ENCODE measurements at regions not wholly inside any gene's neighbourhood (a gene's known extent, or its start where the extent isn't known, plus 50 kb on each side); places are given as distances from the start of the nearest gene placed in this dataset.
"Not testable (repeated sequence)": the region's sequence is repeated elsewhere in the genome, so short reads cannot be mapped to it uniquely, and the experiment has no call there.

DNA sequence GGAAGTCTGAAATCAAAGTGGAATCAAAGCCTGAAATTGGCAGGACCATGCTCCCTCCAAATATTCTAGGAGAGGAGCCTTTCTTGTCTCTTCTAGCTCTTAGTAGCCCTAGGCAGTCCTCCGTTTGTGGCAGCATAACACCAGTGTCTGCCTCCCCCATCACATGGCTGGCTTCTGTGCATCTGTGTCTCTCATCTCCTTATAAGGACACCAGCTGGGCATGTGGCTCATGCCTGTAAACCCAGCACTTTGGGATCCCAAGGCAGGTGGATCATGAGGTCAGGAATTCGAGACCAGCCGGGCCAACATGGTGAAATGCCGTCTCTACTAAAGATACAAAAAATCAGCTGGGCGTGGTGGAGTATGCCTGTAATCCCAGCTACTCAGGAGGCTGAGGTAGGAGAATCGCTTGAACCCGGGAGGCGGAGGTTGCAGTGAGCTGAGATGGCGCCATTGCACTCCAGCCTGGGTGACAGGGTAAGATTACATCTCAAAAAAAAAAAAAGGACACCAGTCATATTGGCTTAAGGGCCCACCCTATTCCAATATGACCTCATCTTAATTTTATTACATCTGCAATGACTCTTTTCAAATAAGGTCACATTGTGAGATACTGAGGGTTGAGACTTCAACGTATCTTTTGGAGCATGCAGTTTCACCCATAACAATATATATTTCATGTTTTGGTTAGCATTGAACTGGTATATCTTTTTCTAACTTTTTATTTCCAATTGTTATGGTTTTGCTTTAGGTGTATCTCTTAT, 148.0 kb upstream of the TPM1 start:
- DNase-seq (ENCODE audit: low read depth), result no peak

DNA sequence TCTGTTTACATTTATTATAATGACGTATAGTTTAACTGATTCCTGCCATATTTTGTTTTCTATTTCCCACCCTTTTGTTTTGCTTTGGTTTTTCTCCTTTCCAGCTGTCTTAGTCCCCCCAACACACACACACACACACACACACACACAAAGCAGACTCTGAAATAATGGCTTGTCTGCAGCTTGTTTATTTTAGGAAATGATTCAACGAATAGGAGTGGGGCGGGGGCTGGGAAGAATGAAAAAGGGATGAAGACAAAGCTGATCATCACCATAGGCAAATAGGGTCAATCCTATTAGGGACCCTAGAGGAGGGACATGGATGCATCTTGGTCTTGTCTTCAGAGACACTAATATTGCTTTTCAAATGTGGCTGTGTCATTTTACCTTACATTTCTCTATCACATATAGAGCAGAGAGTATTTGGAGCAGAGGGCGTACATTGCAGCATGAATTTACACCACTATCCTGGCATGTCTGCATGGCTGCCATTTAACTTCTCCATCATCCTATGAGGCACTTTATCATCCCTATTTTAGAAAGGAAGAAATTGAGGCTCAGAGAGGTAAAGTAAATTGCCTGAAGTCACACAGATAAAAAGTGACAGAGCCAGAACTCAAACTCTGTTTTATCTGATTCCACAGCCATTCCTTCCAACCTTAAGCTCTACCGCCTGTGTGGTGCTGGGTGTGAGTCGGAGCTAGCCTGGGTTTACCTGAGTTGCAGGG, 147.2 kb upstream of the TPM1 start:
- no peak for DNase-seq (ENCODE audit: low read depth)

DNA sequence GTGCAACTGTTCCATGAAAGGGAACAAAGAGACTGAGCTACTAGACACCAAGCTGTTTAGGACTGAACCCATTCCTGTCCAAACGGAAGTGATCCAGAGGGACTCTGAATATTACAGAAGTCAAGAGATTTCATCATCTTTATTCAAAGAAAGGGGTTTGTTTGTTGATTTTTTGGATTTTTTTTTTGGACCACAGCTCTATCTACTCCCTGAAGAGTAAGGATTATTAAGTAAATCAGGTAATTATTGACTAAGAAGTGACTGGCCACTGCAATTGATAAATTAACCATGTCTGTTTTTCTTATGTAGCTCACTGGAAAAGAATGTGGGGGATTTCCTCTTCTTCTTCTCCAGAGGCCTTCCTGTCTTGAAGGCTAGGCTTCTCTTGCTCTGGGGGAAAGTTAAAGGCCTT, 146.6 kb upstream of the TPM1 start:
- DNase-seq (ENCODE audit: low read depth), result no peak

DNA sequence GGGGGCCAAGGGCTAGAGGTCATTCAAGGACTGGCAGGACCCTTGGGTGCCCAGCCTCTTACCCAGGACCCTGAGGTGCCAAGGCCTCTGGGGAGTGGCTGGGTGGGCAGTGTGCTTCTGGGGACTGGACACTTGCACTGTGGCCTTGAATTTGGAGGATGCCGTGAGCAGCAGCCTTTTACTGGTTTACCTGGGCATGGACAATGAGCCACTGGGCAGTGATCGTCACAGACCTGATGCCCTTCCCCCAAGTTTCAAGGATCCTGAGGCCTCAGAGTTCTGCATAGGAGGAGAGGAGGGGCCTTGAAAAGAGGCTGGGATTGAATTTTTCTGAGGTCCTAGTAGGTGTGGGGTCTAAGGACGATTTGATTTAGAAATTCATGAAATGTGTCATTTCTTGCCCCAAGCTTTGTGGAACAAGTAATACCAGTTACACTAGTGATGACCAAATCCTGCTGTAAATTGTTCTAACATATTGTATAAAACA, 146.1 kb upstream of the TPM1 start:
- DNase-seq (ENCODE audit: low read depth), result no peak

DNA sequence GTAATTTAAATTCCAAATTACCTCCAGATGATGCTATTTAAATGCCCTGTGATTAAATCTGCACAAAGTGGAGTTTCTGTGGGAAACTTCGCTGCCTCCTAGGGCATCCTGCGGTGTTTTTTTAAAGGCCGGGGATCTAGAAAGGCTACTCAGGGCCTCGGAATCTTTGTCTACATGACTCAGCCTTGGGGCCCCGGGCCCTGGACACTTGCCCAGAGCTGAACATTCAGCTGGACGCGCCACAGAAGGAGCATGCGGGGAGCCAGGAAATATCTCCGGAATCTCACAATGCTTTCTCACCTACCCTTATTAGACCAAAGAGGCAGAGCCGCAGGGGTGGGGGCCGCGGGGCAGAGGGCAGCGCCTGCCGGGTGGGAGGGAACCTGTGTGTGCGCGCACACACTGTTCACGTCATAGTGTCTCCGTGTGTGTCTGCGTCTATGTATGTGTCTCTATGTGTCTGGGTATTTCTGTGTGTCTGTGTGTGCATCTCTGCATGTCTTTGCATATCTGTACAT, 145.5 kb upstream of the TPM1 start:
- DNase-seq (ENCODE audit: low read depth), result no peak

DNA sequence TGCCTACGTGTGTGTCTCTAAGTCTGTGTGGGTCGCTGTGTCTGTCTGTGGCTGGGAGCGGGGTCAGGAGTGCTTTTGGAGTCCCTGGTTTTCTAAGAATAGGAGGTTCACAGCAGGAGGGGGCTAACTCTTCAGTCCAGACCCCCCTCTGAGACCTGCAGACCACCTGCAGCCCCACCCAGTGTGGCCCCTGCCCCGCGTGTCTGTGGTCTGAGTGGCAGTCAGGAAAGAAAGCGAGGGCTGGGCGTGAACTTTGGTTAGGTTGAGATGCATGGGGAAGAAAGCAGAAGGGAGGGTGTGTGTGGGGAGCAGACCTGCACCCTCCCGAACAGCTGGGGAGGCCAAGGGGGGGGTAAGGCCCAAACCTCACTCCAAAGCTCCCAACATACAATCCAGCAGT, 144.9 kb upstream of the TPM1 start:
- DNase-seq (ENCODE audit: low read depth), result no peak

DNA sequence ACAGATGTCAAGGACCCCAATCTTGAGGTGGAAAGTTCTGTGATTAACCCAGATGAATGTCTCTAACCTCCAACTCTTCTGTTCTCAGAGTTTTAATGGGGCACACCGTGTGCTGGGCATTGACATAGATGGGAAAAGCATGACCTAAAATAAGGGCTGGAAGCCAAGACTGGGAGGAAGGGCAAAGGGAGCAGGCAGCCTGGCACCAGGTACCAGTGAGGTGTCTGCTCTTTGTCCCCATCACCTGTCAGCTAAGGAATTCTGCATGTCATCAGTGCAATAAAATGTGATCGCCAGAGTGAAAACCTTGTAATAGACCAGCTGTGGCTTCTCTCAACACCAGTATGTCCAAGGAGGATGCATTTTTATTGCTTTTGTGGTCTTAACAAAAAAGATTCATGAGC, 143.5 kb upstream of the TPM1 start:
- DNase-seq (ENCODE audit: low read depth), result no peak

DNA sequence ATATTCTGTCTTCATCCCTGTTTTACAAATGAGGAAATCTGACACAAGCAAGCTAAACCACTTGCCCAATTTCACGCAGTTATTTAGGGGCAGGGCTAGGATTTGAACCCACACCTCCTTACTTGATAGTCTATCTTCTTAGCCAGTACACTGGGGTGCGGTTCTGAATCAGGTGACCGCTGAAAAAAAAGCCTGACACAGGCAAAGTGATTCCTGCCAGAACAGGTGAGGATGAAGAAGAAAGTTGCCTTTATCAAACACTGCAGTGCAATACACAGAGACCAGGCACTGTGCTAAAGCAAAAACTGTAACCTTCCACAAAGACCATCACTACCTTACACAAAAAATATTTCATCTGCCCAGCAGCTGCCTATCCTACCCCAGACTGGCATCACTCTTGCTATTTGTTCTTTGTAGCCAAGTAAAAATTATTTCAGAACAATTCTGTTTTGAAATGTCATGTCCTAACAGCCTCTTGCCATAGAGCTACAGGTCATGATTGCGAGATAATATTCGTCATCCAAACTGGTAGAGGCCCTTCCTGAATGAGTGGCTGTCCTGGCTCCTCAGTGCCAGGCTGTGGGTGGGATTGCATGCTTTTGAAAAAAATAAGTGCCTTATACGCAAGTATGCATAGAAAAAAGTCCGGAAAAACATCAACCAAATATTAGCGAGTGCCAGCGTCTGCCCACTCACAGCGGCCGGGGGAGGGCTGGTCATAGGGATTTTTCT, 142.3 kb upstream of the TPM1 start:
- DNase-seq (ENCODE audit: low read depth), result no peak

DNA sequence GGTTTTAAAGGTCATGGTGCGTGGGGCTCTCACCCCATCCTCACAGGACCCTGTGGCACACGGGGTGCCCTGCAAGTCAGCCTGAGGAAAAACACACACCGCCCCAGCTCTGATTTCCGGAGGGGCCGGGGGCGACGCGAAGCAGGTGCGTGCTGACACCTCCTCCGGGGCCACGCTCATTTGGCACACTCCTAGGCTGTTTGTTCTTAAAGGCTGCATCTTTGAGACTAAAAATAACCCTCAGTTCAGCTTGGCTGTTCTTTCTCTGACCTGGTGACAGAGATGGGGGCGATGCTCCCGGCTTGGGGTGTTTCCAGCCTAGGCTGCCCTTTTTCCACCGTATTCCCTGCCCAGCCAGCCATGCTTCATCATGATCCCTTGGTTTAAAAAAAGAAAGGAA, 141.5 kb upstream of the TPM1 start:
- no peak for DNase-seq (ENCODE audit: low read depth)

DNA sequence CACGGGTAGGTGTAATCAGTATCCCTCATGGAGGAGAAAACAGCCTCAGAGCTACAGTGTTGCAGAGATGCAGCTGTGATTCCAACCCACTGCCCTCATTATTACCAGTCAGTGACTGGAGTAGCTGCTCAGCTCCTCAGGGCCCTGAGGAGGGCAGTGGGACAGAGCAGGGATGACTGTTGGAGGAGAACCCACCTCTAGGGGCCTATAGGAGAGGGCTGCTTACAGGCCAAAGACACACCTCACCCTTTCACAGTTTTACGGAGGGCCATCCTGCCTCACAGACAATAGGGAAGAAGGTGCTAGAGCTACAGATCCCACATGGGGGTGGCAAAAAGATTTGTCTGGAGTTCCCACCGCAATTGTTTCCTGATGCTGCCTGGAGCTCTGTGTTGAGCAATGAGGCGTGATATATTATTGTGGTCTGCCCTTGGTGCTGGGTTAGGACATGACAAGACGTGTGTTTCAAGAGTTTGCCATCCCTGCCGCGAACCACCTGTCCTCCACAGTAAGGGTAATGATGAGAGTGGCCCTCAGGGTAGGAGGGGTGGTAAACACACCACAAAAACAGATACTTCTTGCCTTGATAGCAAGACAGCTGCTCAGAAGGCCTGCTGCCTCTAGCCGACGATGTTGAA, 140.5 kb upstream of the TPM1 start:
- DNase-seq (ENCODE audit: low read depth), result no peak

DNA sequence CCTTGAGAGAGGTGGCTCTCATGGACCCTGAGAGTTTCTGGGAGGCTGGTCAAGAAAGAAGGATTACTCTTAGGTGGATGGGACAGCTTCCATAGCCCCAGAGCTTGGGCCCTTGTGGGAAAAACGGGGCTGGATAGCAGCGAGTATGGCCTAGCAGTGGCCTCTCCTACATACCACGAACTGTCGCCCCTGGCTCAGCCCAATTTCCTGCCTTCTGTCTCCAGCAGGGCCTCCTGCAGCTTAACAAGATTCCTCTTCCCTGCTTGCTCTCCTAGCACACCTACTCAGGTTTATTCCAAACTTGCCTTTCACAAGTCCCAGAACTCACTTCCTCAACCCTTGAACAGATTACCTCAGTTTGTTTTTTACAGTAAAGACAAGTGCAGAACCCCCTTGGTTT, 139.7 kb upstream of the TPM1 start:
- no peak for DNase-seq (ENCODE audit: low read depth)

DNA sequence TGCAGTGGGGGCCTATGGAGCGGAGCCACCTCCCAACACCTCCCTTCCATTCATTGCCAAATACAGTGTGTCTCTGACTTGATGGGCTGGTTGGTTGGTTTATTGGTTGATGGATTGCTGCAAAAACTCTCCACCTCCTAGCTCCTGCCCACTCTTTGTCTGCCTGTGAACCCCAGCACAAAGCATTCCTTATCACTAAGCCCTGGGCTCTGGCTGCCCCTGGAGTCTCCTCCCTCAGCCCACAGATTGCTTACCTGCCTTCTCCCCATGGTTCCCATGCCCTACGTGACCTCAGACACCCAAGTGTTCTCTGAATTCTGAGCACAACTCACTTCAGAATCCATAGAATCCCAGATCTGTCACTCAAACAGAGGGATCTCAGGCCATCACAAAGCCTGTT, 139.1 kb upstream of the TPM1 start:
- DNase-seq (ENCODE audit: low read depth), result no peak

DNA sequence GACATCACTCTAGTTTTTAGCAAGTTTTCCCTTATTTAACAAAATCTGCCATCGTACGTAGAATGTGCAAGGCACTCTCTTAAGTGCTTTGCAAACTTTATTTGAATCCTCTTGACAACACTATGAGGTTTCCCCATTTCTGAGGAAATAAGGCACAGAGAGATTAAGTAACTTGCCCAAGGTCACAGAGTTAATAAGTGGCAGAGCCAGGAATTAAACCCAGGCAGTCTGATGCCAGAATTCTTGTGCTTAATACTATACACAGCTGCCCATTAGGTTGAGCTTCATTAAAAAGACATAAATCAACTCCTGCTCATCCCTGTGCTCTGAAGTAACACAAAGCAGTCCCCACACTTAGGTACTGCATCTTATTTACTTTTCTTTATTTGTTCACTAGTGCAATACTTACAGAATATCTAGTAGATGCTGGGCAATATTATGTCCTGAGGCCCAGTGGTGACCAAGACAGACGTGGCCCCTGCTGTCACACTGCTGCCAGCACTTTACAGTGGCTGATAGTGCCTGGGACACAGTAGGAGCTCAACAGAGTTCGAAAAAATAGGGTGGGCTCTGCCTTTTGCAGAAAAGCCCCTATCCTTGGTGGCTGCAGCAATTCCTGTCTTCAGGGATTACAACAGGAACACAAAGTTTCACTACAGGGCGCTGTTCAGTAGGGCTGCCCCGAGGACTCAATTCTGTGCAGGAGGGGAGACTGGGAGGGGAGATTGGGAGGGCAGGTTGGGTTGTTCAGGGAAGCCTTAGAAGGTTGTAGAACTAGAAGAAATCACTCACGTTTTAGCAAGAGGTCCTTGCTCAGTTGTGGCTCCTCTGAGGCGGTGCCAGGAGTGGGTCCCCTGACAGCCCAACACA, 138.3 kb upstream of the TPM1 start:
- no peak for DNase-seq (ENCODE audit: low read depth)

DNA sequence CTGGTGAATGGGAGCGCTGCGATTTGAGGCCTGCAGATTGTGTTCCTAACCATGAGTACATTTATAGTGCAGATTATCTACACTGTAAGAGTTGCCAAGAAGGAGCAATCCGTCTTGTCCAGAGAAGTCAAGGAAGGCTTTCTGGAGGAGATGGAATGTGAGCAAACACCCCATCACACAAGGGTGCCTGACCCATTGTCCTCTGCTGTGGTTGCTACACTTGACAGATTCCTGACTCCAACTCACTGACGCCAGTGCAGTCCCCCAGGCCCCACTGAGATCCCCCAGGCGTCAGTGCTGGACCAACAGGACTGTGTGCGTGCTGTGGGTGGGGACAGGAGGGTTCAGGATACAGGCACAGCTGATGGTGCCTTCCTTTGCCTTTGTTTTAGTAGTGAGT, 135.9 kb upstream of the TPM1 start:
- DNase-seq (ENCODE audit: low read depth), result no peak

DNA sequence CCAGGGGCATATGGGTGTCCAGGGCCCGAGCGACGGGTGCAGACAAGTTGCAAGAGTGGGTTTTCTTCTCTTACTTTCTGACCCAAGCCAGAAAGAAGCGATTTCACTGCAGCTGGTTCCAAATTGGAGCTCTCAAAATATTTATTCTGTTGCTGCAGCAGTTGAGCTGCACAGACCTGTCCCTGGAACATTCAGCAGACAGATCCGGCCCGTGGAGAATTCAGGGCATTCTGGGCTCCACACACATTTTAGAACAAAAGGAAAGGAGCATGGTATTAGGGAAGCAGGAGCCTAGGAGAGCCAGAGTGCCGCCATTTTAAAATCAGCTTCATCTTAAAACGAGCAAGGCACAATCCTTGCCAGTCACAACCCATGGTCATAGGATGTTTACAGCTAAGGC, 135.3 kb upstream of the TPM1 start:
- no peak for DNase-seq (ENCODE audit: low read depth)

DNA sequence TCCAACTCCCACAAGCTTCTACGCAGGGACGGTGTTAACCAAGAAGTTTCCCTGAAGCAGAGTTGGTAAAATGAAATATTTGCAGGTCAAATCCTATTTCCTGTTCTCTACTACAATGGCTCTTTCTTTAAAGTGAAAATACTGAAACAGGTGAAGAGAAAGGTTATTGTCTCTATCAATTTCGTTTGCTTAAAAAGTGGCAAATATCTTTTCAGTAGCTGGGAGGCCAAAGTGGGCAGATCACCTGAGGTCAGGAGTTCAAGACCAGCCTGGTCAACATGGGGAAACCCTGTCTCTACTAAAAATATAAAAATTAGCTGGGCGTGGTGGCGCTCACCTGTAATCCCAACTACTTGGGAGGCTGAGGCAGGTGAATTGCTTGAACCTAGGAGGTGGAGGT, 134.2 kb upstream of the TPM1 start:
- not testable (repeated sequence) for DNase-seq (ENCODE audit: low read depth)

DNA sequence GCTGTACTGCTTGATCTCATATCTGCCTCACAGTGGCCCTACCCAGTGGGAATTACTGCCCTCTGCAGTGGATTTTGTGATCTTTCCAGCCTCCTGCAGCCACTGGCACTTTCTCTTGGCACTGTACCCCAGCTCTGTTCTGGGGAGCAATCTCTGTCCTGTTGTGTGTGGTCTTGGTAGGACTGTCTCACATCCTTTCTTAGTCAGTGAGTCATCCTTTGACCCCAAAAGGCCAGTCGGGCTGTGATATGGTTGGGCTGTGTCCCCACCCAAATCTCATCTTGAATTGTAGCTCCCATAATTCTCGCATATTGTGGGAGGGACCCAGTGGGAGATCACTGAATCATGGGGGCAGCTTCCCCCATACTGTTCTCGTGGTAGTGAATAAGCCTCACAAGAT, 133.3 kb upstream of the TPM1 start:
- DNase-seq (ENCODE audit: low read depth), result no peak

DNA sequence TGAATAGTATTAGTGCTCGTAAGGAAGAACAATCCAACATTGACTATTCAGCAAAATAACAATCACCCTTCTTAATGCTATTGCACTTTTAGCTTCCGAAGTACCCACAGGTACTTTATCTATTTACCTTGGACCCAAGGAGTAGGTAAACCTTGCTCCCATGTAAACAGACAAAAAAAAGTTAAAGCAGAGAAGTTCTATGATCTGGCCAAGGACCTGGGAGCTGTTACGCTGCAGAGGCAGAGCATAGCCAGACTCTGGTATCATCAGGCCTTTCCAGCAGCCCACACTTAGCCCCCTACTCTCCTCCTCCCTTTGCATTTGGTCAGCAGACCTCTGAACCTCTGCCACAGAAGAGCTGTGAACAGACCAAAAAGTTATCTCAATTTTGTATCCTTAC, 130.3 kb upstream of the TPM1 start:
- no peak for DNase-seq (ENCODE audit: low read depth)

DNA sequence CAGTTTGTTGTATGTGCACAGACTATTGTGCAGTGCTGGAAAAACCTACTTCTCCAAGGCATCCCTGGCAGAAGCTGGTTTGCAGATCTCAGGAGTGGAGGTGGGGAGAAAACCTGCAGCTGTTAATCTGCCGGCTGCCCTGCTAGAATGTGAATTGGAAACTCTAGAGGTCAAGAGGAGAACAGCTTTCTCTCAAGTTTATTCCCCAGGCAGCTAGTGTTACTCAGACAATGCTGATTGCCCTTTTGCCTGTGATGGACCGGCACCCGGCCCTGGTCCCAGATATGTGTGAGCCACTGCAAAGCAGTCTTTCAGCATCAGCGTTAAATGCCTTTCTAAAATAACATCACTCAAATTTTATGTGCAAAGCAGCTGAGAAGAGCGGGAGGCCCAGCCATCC, 129.7 kb upstream of the TPM1 start:
- DNase-seq (ENCODE audit: low read depth), result no peak

DNA sequence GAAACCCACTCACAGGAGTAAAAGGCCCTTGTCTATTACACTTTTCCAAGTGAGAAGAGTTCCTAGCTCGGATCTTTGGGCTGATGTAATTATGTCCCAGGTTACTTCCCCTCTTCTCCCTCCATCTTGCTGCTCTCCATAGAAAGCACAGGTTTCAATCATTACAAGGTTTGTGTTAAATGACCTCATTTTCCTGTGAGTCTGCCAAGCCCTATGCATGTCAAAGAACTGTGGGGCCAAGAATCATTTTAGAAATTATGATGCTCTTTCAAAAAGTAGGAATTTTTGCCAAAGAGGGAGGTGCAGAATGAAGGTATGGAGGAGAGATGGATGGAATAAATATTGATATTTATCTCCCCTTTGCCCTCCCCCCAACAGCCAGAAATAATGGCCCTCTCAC, 129.3 kb upstream of the TPM1 start:
- no peak for DNase-seq (ENCODE audit: low read depth)

DNA sequence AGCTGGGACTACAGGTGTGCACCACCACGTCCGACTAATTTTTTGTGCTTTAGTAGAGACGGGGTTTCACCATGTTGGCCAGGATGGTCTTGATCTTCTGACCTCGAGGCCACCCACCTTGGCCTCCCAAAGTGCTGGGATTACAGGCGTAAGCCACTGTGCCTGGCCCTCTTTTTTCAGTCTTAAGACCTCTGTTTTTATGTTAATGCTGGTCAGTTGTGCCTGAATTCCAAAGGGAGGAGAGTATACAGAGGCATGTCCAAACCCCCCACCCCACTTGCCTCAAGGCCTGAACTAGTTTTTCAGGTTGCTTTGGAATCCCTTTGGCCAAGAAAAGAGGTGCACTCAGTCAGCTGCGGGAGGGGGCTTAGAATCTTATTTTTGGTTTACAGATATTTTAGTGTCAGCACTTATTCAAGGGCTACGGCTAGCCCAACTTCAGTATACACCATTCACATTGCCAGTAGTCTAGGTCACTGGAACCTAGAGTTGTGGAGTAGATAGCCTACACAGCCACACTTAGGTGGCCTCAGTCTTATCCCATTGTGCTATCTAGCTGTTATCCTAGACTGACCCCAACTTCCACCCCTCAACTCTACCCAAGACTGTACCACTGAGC, 128.0 kb upstream of the TPM1 start:
- DNase-seq (ENCODE audit: low read depth), result no peak

Data from activated T-cell treated with anti-CD3 and anti-CD28 coated beads for 1 hour (primary cell).